GM23338 (cell line): ENCODE measurements at regions not wholly inside any gene's neighbourhood (a gene's known extent, or its start where the extent isn't known, plus 50 kb on each side); places are given as distances from the start of the nearest gene placed in this dataset.

ENCODE experiments used
- ATAC-seq: fragments of 200-7000 bp; cut with Tn5 transposase; 3 replicates; pipeline ENCODE4 v1.9.1; 2020
- DNase-seq: peaks from one replicate; pipeline ENCODE4 v3.0.0-alpha.2; 2015; ENCODE audit warnings: low spot score
- H2AFZ ChIP-seq: fragments of 200-600 bp; sonication (generic); 2 replicates; pipeline ENCODE4 v1.8.0; 2016; ENCODE audit warnings: antibody characterized with exemption, mild to moderate bottlenecking, moderate library complexity
- H3F3A ChIP-seq: fragments of 200-600 bp; sonication (generic); replicated peaks from 2 replicates; pipeline ENCODE4 v1.8.0; 2017; ENCODE audit warnings: antibody characterized with exemption, mixed run types, low read depth
- H3K27ac ChIP-seq: fragments of 200-600 bp; sonication (generic); 2 replicates; pipeline ENCODE4 v1.6.1; 2016; ENCODE audit warnings: low read depth
- H3K27me3 ChIP-seq: fragments of 200-600 bp; sonication (generic); 2 replicates; pipeline ENCODE4 v1.8.0; 2016; ENCODE audit warnings: mild to moderate bottlenecking, mixed run types, moderate library complexity; ENCODE audit not compliant: insufficient read depth
- H3K36me3 ChIP-seq: fragments of 200-600 bp; sonication (generic); 2 replicates; pipeline ENCODE4 v1.8.0; 2016; ENCODE audit warnings: mild to moderate bottlenecking; ENCODE audit not compliant: insufficient read depth
- H3K4me1 ChIP-seq: fragments of 200-600 bp; sonication (generic); 2 replicates; pipeline ENCODE4 v1.8.0; 2016; ENCODE audit warnings: mild to moderate bottlenecking, moderate library complexity; ENCODE audit not compliant: insufficient read depth
- H3K4me2 ChIP-seq: fragments of 200-600 bp; sonication (generic); 2 replicates; pipeline ENCODE4 v1.7.1; 2017; ENCODE audit warnings: mixed run types
- H3K4me3 ChIP-seq: fragments of 200-600 bp; sonication (generic); 2 replicates; pipeline ENCODE4 v1.6.1; 2016; ENCODE audit warnings: mixed run types
- H3K79me2 ChIP-seq: fragments of 200-600 bp; sonication (generic); replicated peaks from 2 replicates; pipeline ENCODE4 v1.8.0; 2017; ENCODE audit warnings: mild to moderate bottlenecking; ENCODE audit not compliant: insufficient read depth
- H3K9me2 ChIP-seq: fragments of 200-600 bp; sonication (generic); 2 replicates; pipeline ENCODE4 v1.8.0; 2017; ENCODE audit not compliant: insufficient read depth
- H4K20me1 ChIP-seq: fragments of 200-600 bp; sonication (generic); replicated peaks from 2 replicates; pipeline ENCODE4 v1.8.0; 2017; ENCODE audit warnings: mild to moderate bottlenecking; ENCODE audit not compliant: insufficient read depth
- H3K27ac Mint-ChIP-seq: 2 replicates; pipeline ENCODE4 v1.8.0; 2020; ENCODE audit warnings: inconsistent platforms, mild to moderate bottlenecking, moderate library complexity, mixed read lengths
- H3K27me3 Mint-ChIP-seq: 3 replicates; pipeline ENCODE4 v1.8.0; 2022; ENCODE audit warnings: low read depth, mild to moderate bottlenecking, moderate library complexity, mixed read lengths, inconsistent platforms; ENCODE audit not compliant: insufficient read depth, poor library complexity
- H3K36me3 Mint-ChIP-seq: 3 replicates; pipeline ENCODE4 v1.8.0; 2021; ENCODE audit warnings: low read depth, mild to moderate bottlenecking, inconsistent platforms, moderate library complexity, mixed read lengths
- H3K4me1 Mint-ChIP-seq: 3 replicates; pipeline ENCODE4 v1.8.0; 2020; ENCODE audit warnings: mild to moderate bottlenecking, inconsistent platforms, mixed read lengths
- H3K4me3 Mint-ChIP-seq: 3 replicates; pipeline ENCODE4 v1.8.0; 2021; ENCODE audit warnings: moderate library complexity, mild to moderate bottlenecking, inconsistent platforms, mixed read lengths
- H3K9me3 Mint-ChIP-seq: 3 replicates; pipeline ENCODE4 v1.8.0; 2020; ENCODE audit warnings: moderate library complexity, mild to moderate bottlenecking, inconsistent platforms, mixed read lengths
- CREB1 ChIP-seq: fragments of 250-450 bp; sonication (Bioruptor Pico); IDR thresholded peaks from 2 replicates; pipeline ENCODE4 v1.5.0; 2020; ENCODE audit warnings: low read depth, mild to moderate bottlenecking, moderate library complexity
- EZH2 ChIP-seq: fragments of 200-600 bp; sonication (generic); IDR thresholded peaks from one replicate; pipeline ENCODE4 v1.8.0; 2017; ENCODE audit warnings: antibody characterized with exemption, mild to moderate bottlenecking, low read depth; ENCODE audit not compliant: unreplicated experiment
- JUNB ChIP-seq: IDR thresholded peaks from one replicate; pipeline ENCODE4 v1.6.1; 2016; ENCODE audit warnings: antibody characterized with exemption; ENCODE audit not compliant: unreplicated experiment
- NANOG ChIP-seq: IDR thresholded peaks from 2 replicates; pipeline ENCODE4 v1.6.1; 2016; ENCODE audit warnings: antibody characterized with exemption, borderline replicate concordance
- POLR2AphosphoS5 ChIP-seq: IDR thresholded peaks from 2 replicates; pipeline ENCODE4 v1.6.1; 2016; ENCODE audit warnings: antibody characterized with exemption, low read depth
- STAT1 ChIP-seq: IDR thresholded peaks from one replicate; pipeline ENCODE4 v1.6.1; 2016; ENCODE audit warnings: antibody characterized with exemption; ENCODE audit not compliant: unreplicated experiment
- ZNF114 ChIP-seq: fragments of 250-450 bp; sonication (Bioruptor Pico); IDR thresholded peaks from 2 replicates; pipeline ENCODE4 v1.5.0; 2020; ENCODE audit warnings: mild to moderate bottlenecking, moderate library complexity
- ZNF331 ChIP-seq: fragments of 250-450 bp; sonication (Bioruptor Pico); IDR thresholded peaks from 2 replicates; pipeline ENCODE4 v1.5.0; 2020; ENCODE audit warnings: low read depth, mild to moderate bottlenecking, moderate library complexity
- TF ChIP-seq, protein P1 (sequence below), 2 experiments: fragments of 200-600 bp in 1 of 2; sonication (generic) in 1 of 2; conservative IDR thresholded peaks; 2 replicates each; pipeline versions ENCODE4 v1.5.1 to v1.6.1; 2016 to 2017; ENCODE audit warnings: antibody characterized with exemption in 2 of 2, low read depth in 2 of 2, mild to moderate bottlenecking in 2 of 2, moderate library complexity in 1 of 2
- TF ChIP-seq, protein P2 (sequence below): fragments of 250-450 bp; sonication (Bioruptor Pico); IDR thresholded peaks from 2 replicates; pipeline ENCODE4 v1.5.0; 2020; ENCODE audit warnings: mild to moderate bottlenecking, moderate library complexity
- TF ChIP-seq, protein P3 (sequence below): IDR thresholded peaks from 2 replicates; pipeline ENCODE4 v1.6.1; 2016; ENCODE audit warnings: antibody characterized with exemption

DNA sequence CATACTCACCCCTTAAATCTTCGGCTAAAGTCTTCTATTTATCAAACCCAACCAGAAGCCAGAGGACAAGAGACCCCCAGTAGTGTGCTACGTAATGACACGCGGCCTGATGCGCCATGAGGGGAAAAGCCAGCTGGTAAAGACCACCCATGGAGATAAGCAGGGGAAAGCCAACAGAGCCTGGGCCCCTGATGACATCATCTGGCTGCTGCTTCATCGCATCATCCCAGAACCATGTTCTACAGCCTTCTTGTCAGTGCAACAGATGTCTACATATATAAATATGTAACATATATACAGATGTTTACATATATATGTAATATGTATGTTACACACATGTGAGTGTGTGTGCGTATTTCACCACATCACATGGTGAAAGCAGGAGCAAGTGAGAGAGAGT lies 81.7 kb upstream of the VANGL1 start:
- H3K4me1 Mint-ChIP-seq, result peaks cover 14% of the 10 kb centered on the region
- Histone ChIP-seq H3K79me2 (no peaks in the 10 kb centered on the region), H3K4me1 (no peaks in the 10 kb centered on the region), H3K27me3 (peaks cover 13% of the 10 kb centered on the region), H3K4me3 (no peak overlapping the region), H2AFZ (no peak overlapping the region), H3K27ac (no peak overlapping the region), H3K36me3 (no peaks in the 10 kb centered on the region), H3K9me2 (0 out of 2 replicates have a peak, but pooled peaks cover 3% of the 10 kb centered on the region), H3F3A (no peaks in the 10 kb centered on the region), H4K20me1 (no peaks in the 10 kb centered on the region), H3K4me2 (no peak overlapping the region)
- no peak overlapping the region for H3K27ac Mint-ChIP-seq
- TF ChIP-seq CREB1, result no peak
- H3K27me3 Mint-ChIP-seq, result peaks cover 12% of the 10 kb centered on the region
- H3K36me3 Mint-ChIP-seq, result no peaks in the 10 kb centered on the region
- ATAC-seq, result no peak
- H3K4me3 Mint-ChIP-seq, result no peak overlapping the region
- H3K9me3 Mint-ChIP-seq, result no peaks in the 10 kb centered on the region
- no peak for DNase-seq

DNA sequence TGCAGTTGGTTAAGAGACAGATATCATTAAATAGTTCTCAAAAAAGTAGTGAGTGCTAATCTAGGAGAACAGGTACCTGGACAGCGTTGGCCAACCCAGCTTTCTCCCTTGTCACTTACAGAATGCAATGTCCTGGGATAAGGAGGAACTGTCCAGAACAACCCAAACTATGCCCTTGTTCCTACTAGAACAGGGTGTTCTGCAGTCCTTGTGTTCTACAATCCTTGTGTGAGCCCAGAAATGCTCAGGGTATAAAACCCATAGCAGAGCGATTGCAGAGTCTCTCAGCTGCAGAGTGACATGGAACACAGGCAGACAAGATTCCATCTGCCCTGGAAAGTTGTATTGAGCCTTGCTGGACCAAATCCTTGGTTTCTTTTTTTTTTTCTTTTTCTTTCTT lies 83.5 kb upstream of the VANGL1 start:
- Histone ChIP-seq H3F3A (no peaks in the 10 kb centered on the region), H3K36me3 (no peaks in the 10 kb centered on the region), H3K4me3 (no peak overlapping the region), H3K9me2 (0 out of 2 replicates have a peak, but pooled peaks cover 3% of the 10 kb centered on the region), H3K27me3 (no peaks in the 10 kb centered on the region), H3K27ac (no peak overlapping the region), H4K20me1 (no peaks in the 10 kb centered on the region), H2AFZ (no peak overlapping the region), H3K4me1 (no peaks in the 10 kb centered on the region), H3K4me2 (no peak overlapping the region), H3K79me2 (no peaks in the 10 kb centered on the region)
- Mint-ChIP-seq H3K27ac (no peak overlapping the region), H3K27me3 (peaks cover 4% of the 10 kb centered on the region), H3K4me3 (no peak overlapping the region), H3K4me1 (peaks cover 14% of the 10 kb centered on the region), H3K36me3 (no peaks in the 10 kb centered on the region), H3K9me3 (no peaks in the 10 kb centered on the region)
- ATAC-seq (no peak), DNase-seq (no peak)
- TF ChIP-seq, protein P1, sequence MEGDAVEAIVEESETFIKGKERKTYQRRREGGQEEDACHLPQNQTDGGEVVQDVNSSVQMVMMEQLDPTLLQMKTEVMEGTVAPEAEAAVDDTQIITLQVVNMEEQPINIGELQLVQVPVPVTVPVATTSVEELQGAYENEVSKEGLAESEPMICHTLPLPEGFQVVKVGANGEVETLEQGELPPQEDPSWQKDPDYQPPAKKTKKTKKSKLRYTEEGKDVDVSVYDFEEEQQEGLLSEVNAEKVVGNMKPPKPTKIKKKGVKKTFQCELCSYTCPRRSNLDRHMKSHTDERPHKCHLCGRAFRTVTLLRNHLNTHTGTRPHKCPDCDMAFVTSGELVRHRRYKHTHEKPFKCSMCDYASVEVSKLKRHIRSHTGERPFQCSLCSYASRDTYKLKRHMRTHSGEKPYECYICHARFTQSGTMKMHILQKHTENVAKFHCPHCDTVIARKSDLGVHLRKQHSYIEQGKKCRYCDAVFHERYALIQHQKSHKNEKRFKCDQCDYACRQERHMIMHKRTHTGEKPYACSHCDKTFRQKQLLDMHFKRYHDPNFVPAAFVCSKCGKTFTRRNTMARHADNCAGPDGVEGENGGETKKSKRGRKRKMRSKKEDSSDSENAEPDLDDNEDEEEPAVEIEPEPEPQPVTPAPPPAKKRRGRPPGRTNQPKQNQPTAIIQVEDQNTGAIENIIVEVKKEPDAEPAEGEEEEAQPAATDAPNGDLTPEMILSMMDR (conservative IDR thresholded peaks at IDR 0.05; ENCODE audit: low read depth in 2 of 2), result no peak
- no peak for TF ChIP-seq EZH2
- TF ChIP-seq POLR2AphosphoS5, result no peak
- TF ChIP-seq, protein P2, sequence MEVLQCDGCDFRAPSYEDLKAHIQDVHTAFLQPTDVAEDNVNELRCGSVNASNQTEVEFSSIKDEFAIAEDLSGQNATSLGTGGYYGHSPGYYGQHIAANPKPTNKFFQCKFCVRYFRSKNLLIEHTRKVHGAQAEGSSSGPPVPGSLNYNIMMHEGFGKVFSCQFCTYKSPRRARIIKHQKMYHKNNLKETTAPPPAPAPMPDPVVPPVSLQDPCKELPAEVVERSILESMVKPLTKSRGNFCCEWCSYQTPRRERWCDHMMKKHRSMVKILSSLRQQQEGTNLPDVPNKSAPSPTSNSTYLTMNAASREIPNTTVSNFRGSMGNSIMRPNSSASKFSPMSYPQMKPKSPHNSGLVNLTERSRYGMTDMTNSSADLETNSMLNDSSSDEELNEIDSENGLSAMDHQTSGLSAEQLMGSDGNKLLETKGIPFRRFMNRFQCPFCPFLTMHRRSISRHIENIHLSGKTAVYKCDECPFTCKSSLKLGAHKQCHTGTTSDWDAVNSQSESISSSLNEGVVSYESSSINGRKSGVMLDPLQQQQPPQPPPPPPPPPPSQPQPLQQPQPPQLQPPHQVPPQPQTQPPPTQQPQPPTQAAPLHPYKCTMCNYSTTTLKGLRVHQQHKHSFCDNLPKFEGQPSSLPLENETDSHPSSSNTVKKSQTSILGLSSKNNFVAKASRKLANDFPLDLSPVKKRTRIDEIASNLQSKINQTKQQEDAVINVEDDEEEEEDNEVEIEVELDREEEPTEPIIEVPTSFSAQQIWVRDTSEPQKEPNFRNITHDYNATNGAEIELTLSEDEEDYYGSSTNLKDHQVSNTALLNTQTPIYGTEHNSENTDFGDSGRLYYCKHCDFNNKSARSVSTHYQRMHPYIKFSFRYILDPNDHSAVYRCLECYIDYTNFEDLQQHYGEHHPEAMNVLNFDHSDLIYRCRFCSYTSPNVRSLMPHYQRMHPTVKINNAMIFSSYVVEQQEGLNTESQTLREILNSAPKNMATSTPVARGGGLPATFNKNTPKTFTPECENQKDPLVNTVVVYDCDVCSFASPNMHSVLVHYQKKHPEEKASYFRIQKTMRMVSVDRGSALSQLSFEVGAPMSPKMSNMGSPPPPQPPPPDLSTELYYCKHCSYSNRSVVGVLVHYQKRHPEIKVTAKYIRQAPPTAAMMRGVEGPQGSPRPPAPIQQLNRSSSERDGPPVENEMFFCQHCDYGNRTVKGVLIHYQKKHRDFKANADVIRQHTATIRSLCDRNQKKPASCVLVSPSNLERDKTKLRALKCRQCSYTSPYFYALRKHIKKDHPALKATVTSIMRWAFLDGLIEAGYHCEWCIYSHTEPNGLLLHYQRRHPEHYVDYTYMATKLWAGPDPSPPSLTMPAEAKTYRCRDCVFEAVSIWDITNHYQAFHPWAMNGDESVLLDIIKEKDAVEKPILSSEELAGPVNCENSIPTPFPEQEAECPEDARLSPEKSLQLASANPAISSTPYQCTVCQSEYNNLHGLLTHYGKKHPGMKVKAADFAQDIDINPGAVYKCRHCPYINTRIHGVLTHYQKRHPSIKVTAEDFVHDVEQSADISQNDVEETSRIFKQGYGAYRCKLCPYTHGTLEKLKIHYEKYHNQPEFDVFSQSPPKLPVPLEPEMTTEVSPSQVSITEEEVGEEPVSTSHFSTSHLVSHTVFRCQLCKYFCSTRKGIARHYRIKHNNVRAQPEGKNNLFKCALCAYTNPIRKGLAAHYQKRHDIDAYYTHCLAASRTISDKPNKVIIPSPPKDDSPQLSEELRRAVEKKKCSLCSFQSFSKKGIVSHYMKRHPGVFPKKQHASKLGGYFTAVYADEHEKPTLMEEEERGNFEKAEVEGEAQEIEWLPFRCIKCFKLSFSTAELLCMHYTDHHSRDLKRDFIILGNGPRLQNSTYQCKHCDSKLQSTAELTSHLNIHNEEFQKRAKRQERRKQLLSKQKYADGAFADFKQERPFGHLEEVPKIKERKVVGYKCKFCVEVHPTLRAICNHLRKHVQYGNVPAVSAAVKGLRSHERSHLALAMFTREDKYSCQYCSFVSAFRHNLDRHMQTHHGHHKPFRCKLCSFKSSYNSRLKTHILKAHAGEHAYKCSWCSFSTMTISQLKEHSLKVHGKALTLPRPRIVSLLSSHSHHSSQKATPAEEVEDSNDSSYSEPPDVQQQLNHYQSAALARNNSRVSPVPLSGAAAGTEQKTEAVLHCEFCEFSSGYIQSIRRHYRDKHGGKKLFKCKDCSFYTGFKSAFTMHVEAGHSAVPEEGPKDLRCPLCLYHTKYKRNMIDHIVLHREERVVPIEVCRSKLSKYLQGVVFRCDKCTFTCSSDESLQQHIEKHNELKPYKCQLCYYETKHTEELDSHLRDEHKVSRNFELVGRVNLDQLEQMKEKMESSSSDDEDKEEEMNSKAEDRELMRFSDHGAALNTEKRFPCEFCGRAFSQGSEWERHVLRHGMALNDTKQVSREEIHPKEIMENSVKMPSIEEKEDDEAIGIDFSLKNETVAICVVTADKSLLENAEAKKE, result no peak
- no peak for TF ChIP-seq NANOG
- TF ChIP-seq JUNB, result no peak
- TF ChIP-seq, protein P3, sequence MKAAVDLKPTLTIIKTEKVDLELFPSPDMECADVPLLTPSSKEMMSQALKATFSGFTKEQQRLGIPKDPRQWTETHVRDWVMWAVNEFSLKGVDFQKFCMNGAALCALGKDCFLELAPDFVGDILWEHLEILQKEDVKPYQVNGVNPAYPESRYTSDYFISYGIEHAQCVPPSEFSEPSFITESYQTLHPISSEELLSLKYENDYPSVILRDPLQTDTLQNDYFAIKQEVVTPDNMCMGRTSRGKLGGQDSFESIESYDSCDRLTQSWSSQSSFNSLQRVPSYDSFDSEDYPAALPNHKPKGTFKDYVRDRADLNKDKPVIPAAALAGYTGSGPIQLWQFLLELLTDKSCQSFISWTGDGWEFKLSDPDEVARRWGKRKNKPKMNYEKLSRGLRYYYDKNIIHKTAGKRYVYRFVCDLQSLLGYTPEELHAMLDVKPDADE, result no peak
- TF ChIP-seq STAT1, result no peak
- no peak for TF ChIP-seq ZNF114 (CRISPR knock-in tag)
- no peak for TF ChIP-seq CREB1
- no peak for TF ChIP-seq ZNF331 (CRISPR knock-in tag)
